GM19397 (cell line): ENCODE measurements at regions not wholly inside any gene's neighbourhood (a gene's known extent, or its start where the extent isn't known, plus 50 kb on each side); places are given as distances from the start of the nearest gene placed in this dataset.

Source experiments
- ATAC-seq: cut with Tn5 transposase; IDR thresholded peaks from one replicate; pipeline ENCODE4 v1.9.1; 2021; ENCODE audit warnings: mild to moderate bottlenecking, moderate library complexity; ENCODE audit not compliant: unreplicated experiment

DNA sequence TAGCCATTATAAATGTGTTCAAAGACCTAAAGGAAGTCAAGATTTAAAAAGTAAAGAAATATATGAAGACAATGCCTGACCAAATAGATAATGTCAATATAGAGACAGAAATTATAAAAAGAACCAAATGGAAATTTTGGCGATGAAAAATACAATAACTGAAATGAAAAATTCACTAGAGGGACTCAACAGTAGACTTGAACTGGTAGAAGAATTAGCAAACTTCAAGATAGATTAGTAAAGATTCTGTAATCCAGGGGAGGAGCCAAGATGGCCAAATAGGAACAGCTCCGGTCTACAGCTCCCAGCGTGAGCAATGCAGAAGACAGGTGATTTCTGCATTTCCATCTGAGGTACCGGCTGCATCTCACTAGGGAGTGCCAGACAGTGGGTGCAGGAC, 433.2 kb downstream of the HINT1 start:
- ATAC-seq: no peak

- no peak for ATAC-seq
Observed at GRCh38 chr5:130729541-130729940, 435.5 kb downstream of the HINT1 start.

DNA sequence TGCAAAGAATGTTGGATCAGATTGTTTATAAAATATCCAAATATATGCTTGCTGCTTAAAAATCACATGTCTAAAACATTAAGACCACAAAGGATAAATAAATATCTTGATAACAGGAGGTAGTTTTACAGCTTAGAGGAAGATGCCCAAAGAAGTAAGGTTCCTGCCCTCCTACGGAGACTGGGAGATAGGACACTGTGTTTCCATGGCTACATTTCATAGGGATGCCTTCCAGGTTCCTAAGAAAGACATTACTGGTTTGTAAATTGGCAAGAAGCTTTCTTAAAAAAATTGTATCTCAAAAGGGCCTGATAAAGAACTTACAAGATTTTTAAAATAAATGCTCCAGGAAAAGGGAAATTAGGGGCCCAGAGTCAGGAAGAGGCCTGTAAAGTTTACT, 437.2 kb downstream of the HINT1 start:
- no peak for ATAC-seq

DNA sequence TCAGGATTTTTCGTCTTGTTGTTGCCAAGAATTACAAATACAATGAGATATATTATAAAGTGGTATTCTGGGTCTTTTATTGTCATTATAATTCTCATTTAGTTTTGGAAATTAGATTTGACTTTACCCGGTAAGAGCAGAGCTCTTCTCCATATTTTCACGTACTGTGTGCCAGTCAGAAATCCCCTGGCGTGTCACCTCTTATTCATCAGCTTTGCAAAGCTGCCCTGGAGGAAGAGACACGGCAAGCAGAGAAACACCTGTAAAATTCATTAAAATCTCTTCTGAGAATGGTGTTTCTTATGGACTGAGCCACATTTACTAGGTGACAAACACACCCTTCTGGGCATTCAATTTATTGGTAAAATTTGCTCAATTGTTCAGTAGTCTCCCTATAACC, 440.4 kb downstream of the HINT1 start:
- no peak for ATAC-seq

DNA sequence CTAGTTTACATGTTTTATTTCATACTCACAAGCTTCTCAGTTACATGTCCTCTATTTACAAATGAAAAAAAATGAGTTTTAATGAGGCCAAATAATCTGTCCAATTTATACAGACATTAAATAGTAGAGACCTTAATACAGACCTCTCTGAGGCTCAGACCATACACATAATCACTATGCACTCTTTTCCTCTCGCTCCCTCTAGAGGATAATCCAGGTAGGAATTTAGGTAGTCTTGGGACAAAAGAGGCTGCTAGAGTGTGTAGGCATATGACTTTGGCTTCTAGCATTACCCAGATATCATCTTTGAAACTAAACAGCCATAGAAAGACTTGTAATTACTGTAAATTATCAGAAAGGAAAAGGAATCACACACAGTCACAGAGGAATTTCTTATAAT, 444.7 kb downstream of the HINT1 start:
- ATAC-seq: no peak

- no peak for ATAC-seq
Observed at GRCh38 chr5:130715541-130715940, 449.5 kb downstream of the HINT1 start.

DNA sequence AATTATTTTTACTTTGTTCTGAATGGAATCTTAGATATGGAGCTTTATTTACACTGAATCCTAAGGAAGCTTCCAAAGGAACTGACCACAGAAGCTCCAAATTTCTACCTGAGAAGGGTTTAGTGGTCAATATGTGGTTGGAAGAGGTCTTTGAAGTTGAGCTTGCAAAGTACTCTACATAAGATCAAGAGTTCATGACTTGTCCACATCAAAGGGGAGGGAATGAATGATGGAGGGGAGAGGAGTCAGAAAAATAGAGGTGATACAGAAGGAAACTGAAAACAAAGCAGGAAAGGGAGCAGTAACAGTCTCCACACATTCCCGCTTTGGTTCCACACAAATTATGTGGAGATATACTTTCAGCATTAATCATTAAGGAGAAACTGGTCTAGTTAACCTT, 450.9 kb downstream of the HINT1 start:
- no peak for ATAC-seq

- ATAC-seq: no peak
Observed at GRCh38 chr5:130712324-130712723, 452.7 kb downstream of the HINT1 start.

- no peak for ATAC-seq
Observed at GRCh38 chr5:130710596-130710995, 454.5 kb downstream of the HINT1 start.

DNA sequence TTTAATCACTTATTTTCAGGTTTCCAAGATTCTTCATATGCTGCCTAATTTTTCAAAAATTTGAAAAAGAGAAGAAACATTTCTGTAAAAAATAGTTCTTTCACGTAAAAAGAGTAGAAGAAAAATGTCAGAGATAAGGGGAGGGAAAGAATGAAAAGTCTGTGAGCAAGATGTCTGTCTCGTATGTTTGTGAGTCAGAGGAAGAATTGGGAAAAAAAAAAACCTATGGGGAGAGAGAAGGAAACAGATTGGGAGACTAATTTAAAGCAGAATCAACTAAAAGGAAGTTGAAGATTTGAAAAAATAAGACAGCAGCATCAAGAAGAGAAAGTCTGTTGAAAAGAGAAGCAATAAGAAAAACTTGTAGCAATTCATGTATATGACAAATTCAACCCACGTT, 456.3 kb downstream of the HINT1 start:
- ATAC-seq: no peak

DNA sequence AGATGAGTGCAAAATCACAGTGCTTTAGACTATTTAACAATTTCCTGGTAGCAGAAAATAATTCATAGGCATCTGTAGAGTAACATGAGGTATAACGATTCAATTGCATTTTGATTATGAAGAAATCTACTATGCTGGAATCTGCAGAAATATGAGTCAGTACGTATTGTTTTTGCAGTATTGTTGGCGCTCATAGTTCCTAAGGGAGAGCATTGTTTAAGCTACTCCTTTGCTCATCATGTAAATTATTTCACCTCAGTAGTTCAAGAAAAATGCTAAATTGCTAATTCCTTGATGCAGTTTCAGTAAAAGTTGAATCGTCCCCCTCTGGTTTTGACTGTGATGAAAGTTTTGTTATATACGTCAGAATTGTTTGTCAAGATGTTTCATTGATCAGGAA, 458.4 kb downstream of the HINT1 start:
- no peak for ATAC-seq

DNA sequence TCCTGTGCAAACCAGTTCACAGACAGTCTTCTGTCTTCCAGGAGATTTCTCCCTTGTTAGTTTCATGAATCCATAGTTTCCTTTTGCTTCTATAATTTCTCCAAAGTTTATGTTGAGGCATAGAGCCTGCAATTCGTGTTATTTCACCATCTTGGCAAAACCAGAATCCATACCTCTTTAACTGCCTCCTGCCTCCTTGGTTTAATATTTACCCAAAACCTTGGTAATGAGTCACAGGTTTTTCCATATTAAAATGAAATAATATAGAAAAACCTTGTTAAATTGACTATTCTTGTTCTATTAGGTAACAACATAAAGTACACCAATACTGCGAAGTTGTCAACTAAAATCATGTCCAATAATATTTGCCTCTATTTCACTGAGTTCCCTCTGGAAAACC, 459.7 kb downstream of the HINT1 start:
- no peak for ATAC-seq

- ATAC-seq: no peak
Observed at GRCh38 chr5:130693509-130693908, 471.5 kb downstream of the HINT1 start.

- no peak for ATAC-seq
Observed at GRCh38 chr5:130692770-130693169, 472.3 kb downstream of the HINT1 start.

DNA sequence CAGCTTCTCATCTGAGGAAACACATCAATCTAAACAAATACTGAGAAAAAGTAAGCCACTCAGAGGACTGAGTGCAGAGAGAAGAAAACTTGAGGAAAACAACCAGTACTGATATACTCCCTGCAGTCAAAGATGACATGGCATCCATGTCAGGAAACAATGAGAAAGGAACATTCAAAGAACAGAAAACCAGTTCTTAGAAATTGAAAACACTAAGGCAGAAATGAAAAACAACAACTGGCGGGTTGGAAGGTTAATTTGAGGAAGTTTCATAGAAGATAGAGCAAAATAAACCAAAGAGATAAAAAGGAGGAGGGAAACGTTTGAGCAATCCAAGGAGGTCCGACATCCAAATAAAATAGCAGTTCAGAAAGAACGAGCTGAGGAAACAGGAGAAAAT, 475.2 kb downstream of the HINT1 start:
- no peak for ATAC-seq

DNA sequence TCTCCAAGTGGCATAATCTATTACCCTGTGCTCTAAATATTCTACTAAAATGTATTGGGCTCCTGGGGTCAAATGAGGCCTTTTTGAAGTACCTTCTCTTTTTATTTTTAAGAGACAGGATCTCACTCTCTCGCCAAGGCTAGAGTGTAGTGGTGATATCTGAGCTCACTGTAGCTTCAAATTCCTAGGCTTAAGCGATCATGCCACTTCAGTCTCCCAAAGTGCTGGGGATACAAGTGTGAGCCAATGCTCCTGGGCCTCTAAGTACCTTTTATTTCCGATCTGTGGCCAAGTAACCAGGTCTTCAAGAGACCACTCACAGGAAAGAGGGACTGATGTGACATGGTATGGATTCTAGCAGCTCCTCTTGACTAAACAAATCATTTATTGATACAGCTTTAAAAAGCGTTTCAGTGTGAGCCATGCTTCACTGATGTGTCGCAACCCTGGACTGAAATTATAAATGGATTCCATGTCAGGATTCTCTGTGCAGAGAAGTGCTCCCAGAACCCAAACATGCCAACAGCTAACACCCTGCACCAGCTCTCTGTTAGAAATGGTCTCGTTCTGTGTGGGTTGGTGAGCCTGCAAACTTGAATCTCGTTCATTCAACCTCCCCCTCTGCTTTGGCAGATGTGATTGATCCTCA, 477.8 kb downstream of the HINT1 start:
- ATAC-seq: no peak

DNA sequence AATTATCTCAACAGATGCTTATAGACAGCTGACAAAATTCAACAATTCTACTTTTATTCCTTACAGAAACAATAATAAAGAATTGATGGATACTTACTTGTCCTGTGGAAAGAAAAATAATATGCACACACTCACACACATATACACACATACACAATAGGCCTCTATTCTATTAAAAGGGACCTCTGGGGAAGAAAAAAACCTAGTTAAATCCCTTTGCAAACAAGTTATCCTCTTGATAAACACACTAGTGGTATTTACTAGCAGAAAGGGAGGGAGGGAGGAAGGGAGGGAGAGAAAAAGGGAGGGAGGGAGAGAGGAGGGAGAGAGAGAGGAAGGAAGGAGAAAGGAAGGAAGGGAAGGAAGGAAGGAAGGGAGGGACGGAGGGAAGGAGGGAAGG, 486.4 kb downstream of the HINT1 start:
- no peak for ATAC-seq

- ATAC-seq: no peak
Observed at GRCh38 chr5:130666462-130666861, 498.6 kb downstream of the HINT1 start.

DNA sequence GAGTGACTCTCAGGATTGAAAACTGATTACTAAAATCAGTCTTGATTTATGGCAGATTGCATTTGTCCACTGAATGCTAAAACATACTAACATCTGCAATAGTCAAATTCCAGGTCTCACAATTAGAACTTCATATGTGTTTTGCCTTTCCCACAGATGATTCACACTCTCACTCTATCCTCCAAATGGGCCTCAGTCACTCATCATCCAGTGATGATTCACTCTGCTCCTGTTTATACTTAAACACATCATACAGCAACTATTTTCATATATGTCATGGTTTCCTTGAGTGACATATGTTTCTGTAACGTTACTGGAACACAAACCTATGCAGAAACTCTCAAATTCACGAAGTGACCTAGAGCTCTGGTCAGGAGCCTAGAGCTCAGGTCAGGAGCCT, 512.9 kb downstream of the HINT1 start:
- ATAC-seq: no peak

- ATAC-seq: no peak
Observed at GRCh38 chr5:130651440-130651839, 513.6 kb downstream of the HINT1 start.

DNA sequence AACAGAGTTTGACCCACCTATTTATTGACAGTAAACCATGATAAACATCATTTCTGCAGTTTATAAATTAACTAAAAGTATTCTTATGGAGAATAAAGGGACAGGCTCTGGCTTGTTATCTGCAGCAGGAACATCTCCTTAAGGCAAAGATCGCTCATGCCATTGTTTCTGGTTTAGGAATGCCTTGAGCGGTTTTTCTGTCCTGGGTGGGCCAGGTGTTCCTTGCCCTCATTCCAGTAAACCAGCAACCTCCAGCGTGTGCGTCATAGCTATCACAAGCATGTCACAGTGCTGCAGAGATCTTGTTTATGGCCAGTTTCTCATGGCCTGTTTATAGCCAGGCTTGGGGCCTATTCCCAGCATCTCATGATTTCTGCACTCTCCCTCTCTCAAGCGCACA, 521.7 kb downstream of the HINT1 start:
- ATAC-seq: no peak

DNA sequence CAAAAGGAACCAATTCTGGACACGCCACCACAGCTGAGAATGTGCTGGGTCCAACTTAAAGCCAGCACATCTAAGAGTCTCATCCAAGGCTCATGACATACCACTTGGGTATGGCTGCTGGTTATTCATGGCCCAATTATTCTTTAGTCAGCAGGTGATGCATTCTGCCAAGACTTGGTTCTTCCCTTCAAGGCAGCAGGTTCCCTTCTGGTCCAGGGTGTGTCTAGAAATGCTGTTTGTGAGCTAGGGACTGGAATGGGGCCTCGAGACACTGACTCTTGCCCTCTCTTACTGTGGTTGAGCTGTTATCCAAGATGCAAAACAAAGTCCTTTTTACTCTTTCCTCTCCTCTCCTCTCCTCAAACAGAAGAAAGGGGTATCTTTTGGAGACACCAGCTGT, 522.6 kb downstream of the HINT1 start:
- no peak for ATAC-seq

GRCh38 chr5:130627145-130627544, 537.9 kb downstream of the HINT1 start:
- ATAC-seq: no peak

DNA sequence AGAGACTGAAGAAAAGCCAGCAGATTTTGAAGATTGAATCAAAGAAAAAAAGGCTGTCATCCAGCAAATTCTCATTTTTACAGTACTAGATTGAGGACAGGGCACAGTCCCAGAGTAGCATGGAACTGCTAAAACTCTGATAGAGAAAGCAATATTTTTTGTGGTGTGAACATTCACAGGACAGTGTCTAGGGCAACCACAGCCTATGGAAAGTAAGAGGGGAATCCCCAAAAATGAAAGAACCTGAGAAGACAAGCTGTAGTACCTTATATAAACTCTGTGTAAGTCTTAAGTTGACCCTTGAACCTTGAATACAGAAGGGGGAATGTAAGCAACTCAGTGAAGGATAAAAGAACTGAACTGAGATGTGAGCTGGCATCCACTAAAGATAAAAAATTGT, 540.3 kb downstream of the HINT1 start:
- no peak for ATAC-seq
